ENCODE measurements at regions not wholly inside any gene's neighbourhood (a gene's known extent, or its start where the extent isn't known, plus 50 kb on each side); places are given as distances from the start of the nearest gene placed in this dataset.

GRCh38 chr11:13216019-13216710 lies 61.4 kb upstream of the BMAL1 start:
- Histone ChIP-seq H3F3A (replicated peaks; ENCODE audit: insufficient read depth) (peaks cover 30% of the 10 kb centered on the region), H3K79me2 (ENCODE audit: insufficient read depth) (no peaks in the 10 kb centered on the region), H3K9me3 (no peaks in the 10 kb centered on the region), H3K27me3 (ENCODE audit: insufficient read depth) (no peaks in the 10 kb centered on the region), H3K4me1 (ENCODE audit: control insufficient read depth in 1 of 2, insufficient read depth in 2 of 2, low read depth in 1 of 2, low read length in 1 of 2) (peaks cover 12 to 36% of the 10 kb centered on the region in 2 experiments), H3K27ac (ENCODE audit: low read depth in 2 of 2, low read length in 1 of 2) (peak overlapping the region; percentile 77 to 100; a peak in 3 of 4 replicates), H3K36me3 (replicated peaks in 1 of 2; ENCODE audit: control insufficient read depth in 1 of 2, insufficient read depth in 2 of 2, low read length in 1 of 2) (no peaks in the 10 kb centered on the region), H3K9ac (peak overlapping the region; percentile 92), H4K20me1 (ENCODE audit: insufficient read depth) (no peaks in the 10 kb centered on the region), H2AFZ (ENCODE audit: low read depth) (peak overlapping the region; percentile 52), H3K9me2 (no peaks in the 10 kb centered on the region), H3K4me3 (ENCODE audit: low read depth in 2 of 2, low read length in 1 of 2) (peak overlapping the region; percentile 3 to 53; a peak in 3 of 4 replicates), H3K4me2 (peak overlapping the region; percentile 82)
- 6% methylated on average over 7 of the region's 8 CpGs for WGBS (ENCODE audit: low lambda C conversion rate)
- ChIA-PET CTCF (interaction anchor here (1.1 to 13.7 kb wide), 5 partner anchors 72 to 169 kb away, joined by 3 to 237 read pairs (median 5); no protein-coding TSS in a partner anchor), POLR2A (no interaction called here)
- no peak for DNase-seq
- TF ChIP-seq EZH2phosphoT487 (IDR thresholded peaks at IDR 0.05; ENCODE audit: borderline replicate concordance, low read depth) (no peak), RAD21 (IDR thresholded peaks at IDR 0.05; ENCODE audit: low read length) (no peak), SIN3A (IDR thresholded peaks at IDR 0.05; ENCODE audit: borderline replicate concordance, low read depth, low read length) (peak; percentile 66; the same call in 1 of the 2 replicates), FOXJ3 (CRISPR knock-in tag; IDR thresholded peaks at IDR 0.05) (no peak), IRF3 (IDR thresholded peaks at IDR 0.05; ENCODE audit: low read depth, low read length) (no peak), MXI1 (IDR thresholded peaks at IDR 0.05; ENCODE audit: low read depth, low read length) (no peak), MAX (IDR thresholded peaks at IDR 0.05; ENCODE audit: low read depth) (peak; percentile 46; the same call in 1 of the 2 replicates), PBX3 (IDR thresholded peaks at IDR 0.05) (peak; percentile 92), MEF2A (IDR thresholded peaks at IDR 0.05; ENCODE audit: borderline replicate concordance, low read depth) (peak; percentile 8; the same call in 1 of the 2 replicates), EP300 (IDR thresholded peaks at IDR 0.05; ENCODE audit: borderline replicate concordance in 1 of 2, low read depth in 1 of 2, low read length in 1 of 2) (peak in 1 of 2 experiments; percentile 93; a peak in 2 of 4 replicates), POLR2AphosphoS5 (IDR thresholded peaks at IDR 0.05; ENCODE audit: low read depth, low read length) (peak; percentile 68), TAF1 (IDR thresholded peaks at IDR 0.05; ENCODE audit: borderline replicate concordance, low read depth, low read length) (peak; percentile 70; the same call in 1 of the 2 replicates), GATA2 (CRISPR knock-in tag; IDR thresholded peaks at IDR 0.05) (no peak), CHD2 (IDR thresholded peaks at IDR 0.05; ENCODE audit: low read length, partially characterized antibody) (no peak), ELF1 (IDR thresholded peaks at IDR 0.05) (peak; percentile 23; the same call in 1 of the 2 replicates), SMC3 (IDR thresholded peaks at IDR 0.05; ENCODE audit: low read depth, low read length) (no peak), JUND (IDR thresholded peaks at IDR 0.05) (peak; percentile 89), CTCF (IDR thresholded peaks at IDR 0.05) (peak; percentile 28), NRF1 (IDR thresholded peaks at IDR 0.05; ENCODE audit: low read depth, low read length) (no peak), GABPA (IDR thresholded peaks at IDR 0.05; ENCODE audit: low read depth) (0 out of 2 replicates have a peak, but pooled peaks have one; percentile 9), RFX5 (IDR thresholded peaks at IDR 0.05; ENCODE audit: low read length) (no peak), USF2 (IDR thresholded peaks at IDR 0.05; ENCODE audit: borderline replicate concordance, low read depth, low read length) (no peak), RCOR1 (IDR thresholded peaks at IDR 0.05; ENCODE audit: low read length) (no peak), FOSL2 (IDR thresholded peaks at IDR 0.05; ENCODE audit: borderline replicate concordance, low read depth) (peak; percentile 96), FOXM1 (IDR thresholded peaks at IDR 0.05; ENCODE audit: low read depth) (no peak), NFIC (IDR thresholded peaks at IDR 0.05; ENCODE audit: borderline replicate concordance) (peak; percentile 81), RXRA (IDR thresholded peaks at IDR 0.05; ENCODE audit: borderline replicate concordance, low read depth) (peak; percentile 90), TCF12 (IDR thresholded peaks at IDR 0.05) (peak; percentile 84)

All from SK-N-SH (cell line).